ENCODE measurements at regions not wholly inside any gene's neighbourhood (a gene's known extent, or its start where the extent isn't known, plus 50 kb on each side); places are given as distances from the start of the nearest gene placed in this dataset.

DNA sequence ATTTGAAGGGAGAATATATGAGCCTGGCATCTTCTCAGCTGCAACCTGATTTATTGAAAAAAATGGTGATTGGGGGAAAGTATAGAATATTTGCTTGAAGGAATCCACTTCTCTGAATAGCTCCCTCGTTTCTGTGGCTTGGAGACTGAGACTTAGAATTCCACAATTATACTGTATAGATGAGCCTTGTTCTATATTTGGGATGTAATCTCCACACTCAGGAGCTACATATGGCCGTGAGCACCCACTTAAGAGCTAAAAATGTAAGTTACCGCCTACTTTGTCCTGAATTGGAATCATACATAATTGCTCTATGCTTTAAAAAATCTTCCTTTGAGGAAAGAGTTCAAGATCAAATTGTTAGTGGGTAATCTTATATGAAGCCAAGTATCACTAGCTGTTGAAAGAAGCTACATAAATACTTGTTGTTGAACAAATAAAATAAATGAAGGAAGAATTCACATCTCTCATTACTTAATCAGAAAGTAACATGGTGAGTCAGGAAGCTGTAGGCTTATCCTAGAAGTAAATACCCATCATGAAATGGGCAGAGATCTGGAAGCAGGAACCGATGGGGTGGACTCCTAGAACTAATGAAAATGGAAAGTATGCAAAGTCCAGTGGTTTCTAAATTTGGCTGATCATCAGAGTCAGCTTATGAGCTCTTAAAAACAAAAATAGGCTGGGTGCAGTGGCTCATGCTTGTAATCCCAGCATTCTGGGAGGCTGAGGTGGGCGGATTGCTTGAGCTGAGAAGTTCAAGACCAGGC, 254.3 kb downstream of the SOX4 start:
- intact Hi-C loops (cut with DNase I): no loop called here
- H3K36me3 ChIP-seq: no peaks in the 10 kb centered on the region
- no peak for DNase-seq (ENCODE audit: extremely low spot score)
- 89% methylated on average over 5 of the region's 5 CpGs for WGBS
- no peak overlapping the region for H3K4me3 ChIP-seq
- no peak overlapping the region for H3K27ac ChIP-seq (replicated peaks in 1 of 4)
- TF ChIP-seq POLR2AphosphoS5 (IDR thresholded peaks at IDR 0.05) (no peak), POLR2A (IDR thresholded peaks at IDR 0.05; ENCODE audit: low read depth) (no peak), CTCF (IDR thresholded peaks at IDR 0.05) (no peak)
- no peaks in the 10 kb centered on the region for H3K27me3 ChIP-seq
- no peaks in the 10 kb centered on the region for H3K9me3 ChIP-seq
- peaks cover 32 to 45% (median 36%) of the 10 kb centered on the region in 4 donors for H3K4me1 ChIP-seq

DNA sequence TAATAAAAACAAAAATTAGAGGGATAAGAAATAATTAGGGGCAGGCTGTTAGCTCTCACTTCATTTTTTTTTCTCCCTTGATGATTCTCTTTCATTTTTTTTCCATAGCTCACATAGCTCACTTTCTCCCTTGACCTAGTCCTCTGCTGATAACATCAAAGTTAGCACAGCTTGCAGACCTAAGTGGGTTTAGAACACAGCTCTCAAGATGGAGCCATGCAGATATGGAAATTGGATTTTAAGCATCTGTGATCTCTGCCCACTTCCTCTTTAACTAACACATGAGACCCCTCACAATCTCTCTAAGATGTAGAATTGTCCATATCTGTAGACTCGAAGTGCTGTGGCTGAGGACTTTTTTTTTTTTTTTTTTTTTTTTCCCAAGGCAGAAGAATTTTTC, 257.1 kb downstream of the SOX4 start:
- WGBS: 88% methylated on average over 1 of the region's 1 CpG
- Histone ChIP-seq H3K9me3 (no peaks in the 10 kb centered on the region), H3K27ac (replicated peaks in 1 of 4) (no peak overlapping the region), H3K36me3 (no peaks in the 10 kb centered on the region), H3K27me3 (no peaks in the 10 kb centered on the region), H3K4me3 (no peak overlapping the region), H3K4me1 (peaks cover 18 to 29% (median 25%) of the 10 kb centered on the region in 4 donors)
- intact Hi-C loops (cut with DNase I): no loop called here
- no peak for DNase-seq (ENCODE audit: extremely low spot score)
- TF ChIP-seq POLR2AphosphoS5 (IDR thresholded peaks at IDR 0.05) (no peak), EP300 (IDR thresholded peaks at IDR 0.05) (no peak), CTCF (IDR thresholded peaks at IDR 0.05) (no peak), POLR2A (IDR thresholded peaks at IDR 0.05; ENCODE audit: low read depth) (no peak)

GRCh38 chr6:21855811-21856455, 262.4 kb downstream of the SOX4 start:
- DNase-seq (ENCODE audit: extremely low spot score): no peak
- intact Hi-C loops (cut with DNase I): no loop called here
- Histone ChIP-seq H3K4me3 (no peak overlapping the region), H3K4me1 (peaks cover 0 to 16% (median 9%) of the 10 kb centered on the region in 4 donors), H3K27ac (replicated peaks in 1 of 4) (peak overlapping the region in 3 of 4 donors; percentile 11 to 33 (median 28)), H3K9me3 (no peaks in the 10 kb centered on the region), H3K27me3 (no peaks in the 10 kb centered on the region), H3K36me3 (no peaks in the 10 kb centered on the region)
- TF ChIP-seq CTCF (IDR thresholded peaks at IDR 0.05) (no peak), EP300 (IDR thresholded peaks at IDR 0.05) (no peak), POLR2A (IDR thresholded peaks at IDR 0.05; ENCODE audit: low read depth) (no peak), POLR2AphosphoS5 (IDR thresholded peaks at IDR 0.05) (no peak)
- 55% methylated on average over 6 of the region's 6 CpGs for WGBS

DNA sequence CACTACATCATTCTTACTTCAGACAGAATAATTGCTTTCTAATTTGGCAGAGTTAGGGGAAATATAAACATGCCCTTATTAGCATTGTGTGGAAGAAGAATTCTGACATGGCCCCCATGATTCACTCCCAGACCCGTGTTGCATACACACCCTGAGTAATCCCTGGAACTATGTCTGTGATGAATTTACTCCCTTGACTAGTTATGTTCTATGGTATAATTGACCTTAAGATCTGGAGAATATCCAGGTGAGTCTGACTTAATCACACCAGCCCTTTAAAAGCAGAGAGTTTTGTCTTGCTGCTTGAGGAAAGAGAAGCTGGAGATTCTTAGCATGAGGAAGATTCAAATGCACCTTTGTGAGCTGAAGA, 262.9 kb downstream of the SOX4 start:
- TF ChIP-seq POLR2A (IDR thresholded peaks at IDR 0.05; ENCODE audit: low read depth): no peak
- TF ChIP-seq CTCF (IDR thresholded peaks at IDR 0.05): no peak
- TF ChIP-seq EP300 (IDR thresholded peaks at IDR 0.05): no peak
- TF ChIP-seq POLR2AphosphoS5 (IDR thresholded peaks at IDR 0.05): peak in 1 of 2 donors; percentile 32
- peak overlapping the region in 3 of 4 donors; percentile 25 to 33 (median 28) for H3K27ac ChIP-seq (replicated peaks in 1 of 4)

More for the DNA sequence above, 262.9 kb downstream of the SOX4 start:
- WGBS: 0% methylated on average over 1 of the region's 1 CpG
- H3K36me3 ChIP-seq: no peaks in the 10 kb centered on the region
- no peak for DNase-seq (ENCODE audit: extremely low spot score)
- H3K4me1 ChIP-seq: peaks cover 0 to 16% (median 9%) of the 10 kb centered on the region in 4 donors
- H3K27me3 ChIP-seq: no peaks in the 10 kb centered on the region
- intact Hi-C loops (cut with DNase I): no loop called here
- H3K4me3 ChIP-seq: no peak overlapping the region
- no peaks in the 10 kb centered on the region for H3K9me3 ChIP-seq

Measured in esophagus muscularis mucosa (tissue), 4 donors.